Osteoblast (primary cell): ENCODE measurements at regions not wholly inside any gene's neighbourhood (a gene's known extent, or its start where the extent isn't known, plus 50 kb on each side); places are given as distances from the start of the nearest gene placed in this dataset.
A peak's percentile ranks its signal among the peaks of the same experiment; 100 is the strongest.

Experiments
- DNase-seq: peaks from one replicate; pipeline ENCODE4 v3.0.0; 2011; ENCODE audit warnings: low spot score, mixed read lengths; ENCODE audit not compliant: insufficient read length; ENCODE audit errors: missing footprints
- H2AFZ ChIP-seq: 2 replicates; pipeline ENCODE4 v1.6.0; 2011; ENCODE audit warnings: mild to moderate bottlenecking, low read length
- H3K27ac ChIP-seq: 2 replicates; pipeline ENCODE4 v1.5.1; 2011; ENCODE audit warnings: mild to moderate bottlenecking, low read depth, low read length, moderate library complexity
- H3K27me3 ChIP-seq: 2 replicates; pipeline ENCODE4 v1.6.0; 2012; ENCODE audit warnings: mild to moderate bottlenecking, control low read depth, inconsistent platforms, low read length, moderate library complexity; ENCODE audit not compliant: insufficient read depth
- H3K36me3 ChIP-seq: 2 replicates; pipeline ENCODE4 v1.5.1; 2011; ENCODE audit warnings: mild to moderate bottlenecking, low read length, control low read depth, moderate library complexity; ENCODE audit not compliant: insufficient read depth
- H3K4me1 ChIP-seq: 2 replicates; pipeline ENCODE4 v1.5.1; 2011; ENCODE audit warnings: mild to moderate bottlenecking, low read length, control low read depth, moderate library complexity; ENCODE audit not compliant: insufficient read depth
- H3K4me2 ChIP-seq: 2 replicates; pipeline ENCODE4 v1.6.0; 2011; ENCODE audit warnings: mild to moderate bottlenecking, low read length; ENCODE audit not compliant: insufficient read depth
- H3K4me3 ChIP-seq: fragments of 200-600 bp; sonication (generic); 3 replicates; pipeline ENCODE4 v1.5.1; 2012; ENCODE audit warnings: mild to moderate bottlenecking, low read length, inconsistent platforms; ENCODE audit not compliant: insufficient read depth
- H3K79me2 ChIP-seq: 2 replicates; pipeline ENCODE4 v1.6.0; 2012; ENCODE audit warnings: mild to moderate bottlenecking, low read length, control low read depth, inconsistent platforms; ENCODE audit not compliant: insufficient read depth
- H3K9me3 ChIP-seq: 2 replicates; pipeline ENCODE4 v1.5.1; 2011; ENCODE audit warnings: low read depth, low read length, control low read depth
- H4K20me1 ChIP-seq: 2 replicates; pipeline ENCODE4 v1.6.0; 2012; ENCODE audit warnings: mild to moderate bottlenecking, low read length, control low read depth; ENCODE audit not compliant: insufficient read depth
- TF ChIP-seq, protein P1 (sequence below): IDR thresholded peaks from 2 replicates; pipeline ENCODE4 v1.5.1; 2011; ENCODE audit warnings: mild to moderate bottlenecking, low read depth, low read length, moderate library complexity; ENCODE audit errors: extremely low read depth

DNA sequence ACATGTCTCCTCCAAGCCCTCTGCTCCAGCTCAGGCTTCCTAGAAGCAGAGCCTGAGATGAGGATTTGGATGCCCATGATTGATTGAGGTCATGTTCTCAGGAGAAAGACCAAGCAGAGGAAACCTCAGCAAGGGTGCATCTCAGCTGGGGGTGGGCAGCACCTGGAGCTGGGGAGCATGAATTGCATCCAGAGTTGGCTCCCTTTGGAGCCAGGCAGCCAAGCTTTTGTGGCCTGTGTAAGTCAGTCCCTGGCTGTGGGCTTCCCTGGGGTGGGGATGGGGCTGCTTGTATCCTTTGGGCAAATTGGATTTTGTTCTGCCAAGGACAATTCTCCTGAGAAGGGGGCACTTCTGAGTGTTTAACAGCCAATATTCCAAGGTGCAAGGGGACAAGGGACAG, 91.5 kb upstream of the WASF3 start:
- H3K36me3 ChIP-seq, result no peaks in the 10 kb centered on the region
- H3K79me2 ChIP-seq, result no peaks in the 10 kb centered on the region
- no peaks in the 10 kb centered on the region for H3K9me3 ChIP-seq
- no peaks in the 10 kb centered on the region for H4K20me1 ChIP-seq
- no peaks in the 10 kb centered on the region for H3K4me1 ChIP-seq
- H2AFZ ChIP-seq, result no peak overlapping the region
- no peak for DNase-seq
- H3K27ac ChIP-seq, result no peak overlapping the region
- TF ChIP-seq, protein P1, sequence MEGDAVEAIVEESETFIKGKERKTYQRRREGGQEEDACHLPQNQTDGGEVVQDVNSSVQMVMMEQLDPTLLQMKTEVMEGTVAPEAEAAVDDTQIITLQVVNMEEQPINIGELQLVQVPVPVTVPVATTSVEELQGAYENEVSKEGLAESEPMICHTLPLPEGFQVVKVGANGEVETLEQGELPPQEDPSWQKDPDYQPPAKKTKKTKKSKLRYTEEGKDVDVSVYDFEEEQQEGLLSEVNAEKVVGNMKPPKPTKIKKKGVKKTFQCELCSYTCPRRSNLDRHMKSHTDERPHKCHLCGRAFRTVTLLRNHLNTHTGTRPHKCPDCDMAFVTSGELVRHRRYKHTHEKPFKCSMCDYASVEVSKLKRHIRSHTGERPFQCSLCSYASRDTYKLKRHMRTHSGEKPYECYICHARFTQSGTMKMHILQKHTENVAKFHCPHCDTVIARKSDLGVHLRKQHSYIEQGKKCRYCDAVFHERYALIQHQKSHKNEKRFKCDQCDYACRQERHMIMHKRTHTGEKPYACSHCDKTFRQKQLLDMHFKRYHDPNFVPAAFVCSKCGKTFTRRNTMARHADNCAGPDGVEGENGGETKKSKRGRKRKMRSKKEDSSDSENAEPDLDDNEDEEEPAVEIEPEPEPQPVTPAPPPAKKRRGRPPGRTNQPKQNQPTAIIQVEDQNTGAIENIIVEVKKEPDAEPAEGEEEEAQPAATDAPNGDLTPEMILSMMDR, result no peak
- H3K4me2 ChIP-seq, result no peak overlapping the region
- no peak overlapping the region for H3K4me3 ChIP-seq
- peaks cover 2% of the 10 kb centered on the region for H3K27me3 ChIP-seq

DNA sequence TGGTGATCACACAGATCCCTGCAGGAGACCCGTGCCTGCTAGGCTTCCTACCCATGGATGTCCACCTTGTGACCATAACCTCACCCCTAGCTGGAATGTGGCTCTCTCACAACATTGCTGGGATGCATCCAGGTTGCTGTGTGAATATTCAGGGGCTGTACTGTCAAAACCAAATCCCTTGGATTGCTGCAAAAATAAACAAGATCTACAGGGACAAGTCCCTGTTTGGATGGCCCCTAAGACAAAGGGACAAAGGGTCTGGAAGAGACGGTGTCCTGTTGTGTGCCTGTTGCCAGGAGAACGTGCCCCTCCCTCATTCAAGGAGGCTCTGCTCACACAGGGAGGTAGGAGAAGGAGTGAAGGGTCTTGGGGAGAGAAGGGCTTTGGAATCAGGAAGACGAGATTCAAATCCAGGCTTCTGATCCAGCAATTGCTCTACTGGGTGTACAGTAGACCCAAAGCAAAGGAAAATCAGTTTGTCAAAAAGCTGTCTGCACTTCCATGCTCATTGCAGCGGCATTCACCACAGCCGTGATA, 89.2 kb upstream of the WASF3 start:
- no peak overlapping the region for H2AFZ ChIP-seq
- no peak overlapping the region for H3K27ac ChIP-seq
- no peaks in the 10 kb centered on the region for H3K27me3 ChIP-seq
- H3K9me3 ChIP-seq, result no peaks in the 10 kb centered on the region
- no peak overlapping the region for H3K4me3 ChIP-seq
- no peaks in the 10 kb centered on the region for H3K4me1 ChIP-seq
- H4K20me1 ChIP-seq, result no peaks in the 10 kb centered on the region
- H3K4me2 ChIP-seq, result no peak overlapping the region
- H3K79me2 ChIP-seq, result no peaks in the 10 kb centered on the region
- DNase-seq, result no peak
- no peaks in the 10 kb centered on the region for H3K36me3 ChIP-seq
- TF ChIP-seq, protein P1, result no peak

DNA sequence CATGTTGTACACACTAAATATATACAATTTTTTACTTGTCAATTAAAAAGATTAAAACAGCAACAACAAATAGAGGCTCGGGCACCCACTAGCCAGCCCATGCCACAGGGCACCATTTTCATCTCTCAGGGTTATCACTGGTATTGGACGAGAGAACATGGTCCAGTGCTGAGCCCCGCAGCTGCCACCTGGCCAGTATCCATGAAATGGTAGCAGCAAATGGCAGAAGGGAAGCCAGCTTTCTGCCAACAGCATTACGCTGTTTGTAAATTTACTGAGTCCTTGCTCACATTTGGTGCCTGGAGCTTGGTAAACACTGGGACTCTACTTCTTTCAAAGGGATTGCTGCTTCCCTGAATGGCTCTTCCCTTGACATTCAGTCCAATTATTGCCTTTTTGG, 87.9 kb upstream of the WASF3 start:
- Histone ChIP-seq H2AFZ (peak overlapping the region; percentile 14), H3K27ac (no peak overlapping the region), H3K36me3 (no peaks in the 10 kb centered on the region), H3K27me3 (no peaks in the 10 kb centered on the region), H3K9me3 (no peaks in the 10 kb centered on the region), H3K4me2 (no peak overlapping the region), H3K79me2 (no peaks in the 10 kb centered on the region), H3K4me3 (no peak overlapping the region), H3K4me1 (no peaks in the 10 kb centered on the region), H4K20me1 (no peaks in the 10 kb centered on the region)
- no peak for DNase-seq
- TF ChIP-seq, protein P1, result no peak

DNA sequence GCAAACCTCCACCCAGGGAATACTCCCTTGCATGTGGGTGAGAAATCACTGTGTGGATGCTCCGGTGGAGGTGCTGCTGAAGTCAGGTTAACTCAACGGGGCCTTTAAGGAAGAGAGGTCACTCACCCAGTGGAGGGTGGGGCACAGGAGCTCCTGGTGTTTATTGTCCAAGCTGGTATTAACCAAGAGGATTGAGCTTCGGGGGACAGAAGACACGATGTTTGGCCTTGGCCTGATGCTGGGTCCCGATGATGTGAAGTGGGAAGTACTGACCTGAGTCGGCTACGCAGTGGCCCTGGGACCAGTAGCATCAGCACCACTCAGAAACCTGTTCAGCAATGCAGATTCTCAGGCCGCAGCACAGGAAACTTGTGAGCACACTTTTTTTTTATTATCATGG, 85.7 kb upstream of the WASF3 start:
- H3K4me2 ChIP-seq, result no peak overlapping the region
- no peak overlapping the region for H2AFZ ChIP-seq
- no peaks in the 10 kb centered on the region for H3K27me3 ChIP-seq
- no peak overlapping the region for H3K27ac ChIP-seq
- no peak for DNase-seq
- TF ChIP-seq, protein P1, result no peak
- no peaks in the 10 kb centered on the region for H3K79me2 ChIP-seq
- peaks cover 6% of the 10 kb centered on the region for H3K4me1 ChIP-seq
- H3K9me3 ChIP-seq, result no peaks in the 10 kb centered on the region
- no peaks in the 10 kb centered on the region for H3K36me3 ChIP-seq
- no peak overlapping the region for H3K4me3 ChIP-seq
- no peaks in the 10 kb centered on the region for H4K20me1 ChIP-seq
